ENCODE measurements at regions not wholly inside any gene's neighbourhood (a gene's known extent, or its start where the extent isn't known, plus 50 kb on each side); places are given as distances from the start of the nearest gene placed in this dataset.

GRCh38 chr2:22347306-22347705, 1037.7 kb upstream of the KLHL29 start (continued):
- no peak for TF ChIP-seq POLR2AphosphoS5 (IDR thresholded peaks at IDR 0.05; ENCODE audit: low read depth, low read length)
- no peak for TF ChIP-seq JUND (IDR thresholded peaks at IDR 0.05)

- H3K27ac ChIP-seq (ENCODE audit: low read depth, low read length), result no peak overlapping the region
- peaks cover 0 to 9% of the 10 kb centered on the region in 2 experiments; a peak in 1 of 4 replicates for H3K9me3 ChIP-seq (ENCODE audit: control insufficient read depth in 1 of 2, insufficient read depth in 1 of 2, low read depth in 1 of 2, low read length in 2 of 2)
- no peak overlapping the region for H2AFZ ChIP-seq (ENCODE audit: low read depth, low read length, poor library complexity, severe bottlenecking)
- intact Hi-C loops (cut with micrococcal nuclease), result no loop called here
- no peak overlapping the region for H3K4me2 ChIP-seq (ENCODE audit: low read length)
- ChIA-PET POLR2A (no interaction called here), CTCF (no interaction called here), RAD21 (ENCODE audit: low non-redundant PET in 1 of 2, low total read pairs in 2 of 2, uncharacterized antibody in 2 of 2, unreplicated experiment in 2 of 2) (no interaction called here)
- H3K36me3 ChIP-seq (ENCODE audit: control insufficient read depth in 1 of 2, insufficient read depth in 2 of 2, low read length in 2 of 2), result no peaks in the 10 kb centered on the region
- no TSS peak for BruUV-seq (replicated peaks)
- no peaks in the 10 kb centered on the region for H3K79me2 ChIP-seq (ENCODE audit: insufficient read depth, low read length)
- H3K9ac ChIP-seq (ENCODE audit: low read length), result no peak overlapping the region
- H3K27me3 ChIP-seq (ENCODE audit: insufficient read depth, low read length), result no peaks in the 10 kb centered on the region
- no peaks in the 10 kb centered on the region for H3K4me1 ChIP-seq (ENCODE audit: control insufficient read depth in 1 of 2, insufficient read depth in 2 of 2, low read length in 2 of 2)
- ATAC-seq (no peak), DNase-seq (ENCODE audit: low read depth, low spot score) (no peak)
- H3K9me2 ChIP-seq (ENCODE audit: insufficient read depth), result no peaks in the 10 kb centered on the region
- no peaks in the 10 kb centered on the region for H4K20me1 ChIP-seq (ENCODE audit: insufficient read depth)
- TF ChIP-seq SRF (IDR thresholded peaks at IDR 0.05; ENCODE audit: low read depth) (no peak), ELF1 (IDR thresholded peaks at IDR 0.05; ENCODE audit: borderline replicate concordance, low read depth) (no peak), CTCF (IDR thresholded peaks at IDR 0.05 in 2 of 3, conservative IDR thresholded peaks at IDR 0.05 in 1 of 3; ENCODE audit: borderline replicate concordance in 1 of 3, insufficient read depth in 1 of 3, low read depth in 2 of 3, low read length in 2 of 3) (no peak), TCF7L2 (IDR thresholded peaks at IDR 0.05; ENCODE audit: borderline replicate concordance, extremely low read depth, insufficient read depth, insufficient read length) (no peak), EZH2phosphoT487 (IDR thresholded peaks at IDR 0.05; ENCODE audit: borderline replicate concordance) (no peak), CBX3 (IDR thresholded peaks at IDR 0.05; ENCODE audit: low read depth) (no peak), EZH2 (IDR thresholded peaks at IDR 0.05) (no peak), CEBPB (IDR thresholded peaks at IDR 0.05; ENCODE audit: low read depth) (no peak), ZNF274 (IDR thresholded peaks at IDR 0.05; ENCODE audit: low read depth, low read length) (no peak), RAD21 (IDR thresholded peaks at IDR 0.05; ENCODE audit: low read depth) (no peak), ZFX (IDR thresholded peaks at IDR 0.05) (no peak), ATF3 (IDR thresholded peaks at IDR 0.05) (no peak), EGR1 (IDR thresholded peaks at IDR 0.05; ENCODE audit: low read depth) (no peak), POLR2AphosphoS5 (IDR thresholded peaks at IDR 0.05; ENCODE audit: low read depth, low read length) (no peak), JUND (IDR thresholded peaks at IDR 0.05) (no peak), POLR2A (IDR thresholded peaks at IDR 0.05; ENCODE audit: borderline replicate concordance, extremely low read depth, insufficient read depth, insufficient read length) (no peak), ZBTB33 (IDR thresholded peaks at IDR 0.05; ENCODE audit: extremely low read depth, insufficient replicate concordance, low read length) (no peak), MAX (IDR thresholded peaks at IDR 0.05) (no peak), SIN3A (IDR thresholded peaks at IDR 0.05; ENCODE audit: low read depth) (no peak)
- no peak overlapping the region for H3K4me3 ChIP-seq (replicated peaks in 1 of 2; ENCODE audit: low read depth in 1 of 2, low read length in 2 of 2)
These were observed 1034.4 kb upstream of the KLHL29 start for GRCh38 chr2:22350621-22351020.
